C4-2B (cell line): ENCODE measurements at regions not wholly inside any gene's neighbourhood (a gene's known extent, or its start where the extent isn't known, plus 50 kb on each side); places are given as distances from the start of the nearest gene placed in this dataset.

Source experiments
- ZFX ChIP-seq: fragments of 450-650 bp; IDR thresholded peaks from 2 replicates; pipeline ENCODE4 v1.6.1; 2017
- TF ChIP-seq, protein P1 (sequence below): fragments of 450-650 bp; conservative IDR thresholded peaks from 2 replicates; pipeline ENCODE4 v1.5.1; 2017; ENCODE audit warnings: mild to moderate bottlenecking

GRCh38 chr2:49271060-49271606 is 116.8 kb upstream of the FSHR start:
- TF ChIP-seq, protein P1, sequence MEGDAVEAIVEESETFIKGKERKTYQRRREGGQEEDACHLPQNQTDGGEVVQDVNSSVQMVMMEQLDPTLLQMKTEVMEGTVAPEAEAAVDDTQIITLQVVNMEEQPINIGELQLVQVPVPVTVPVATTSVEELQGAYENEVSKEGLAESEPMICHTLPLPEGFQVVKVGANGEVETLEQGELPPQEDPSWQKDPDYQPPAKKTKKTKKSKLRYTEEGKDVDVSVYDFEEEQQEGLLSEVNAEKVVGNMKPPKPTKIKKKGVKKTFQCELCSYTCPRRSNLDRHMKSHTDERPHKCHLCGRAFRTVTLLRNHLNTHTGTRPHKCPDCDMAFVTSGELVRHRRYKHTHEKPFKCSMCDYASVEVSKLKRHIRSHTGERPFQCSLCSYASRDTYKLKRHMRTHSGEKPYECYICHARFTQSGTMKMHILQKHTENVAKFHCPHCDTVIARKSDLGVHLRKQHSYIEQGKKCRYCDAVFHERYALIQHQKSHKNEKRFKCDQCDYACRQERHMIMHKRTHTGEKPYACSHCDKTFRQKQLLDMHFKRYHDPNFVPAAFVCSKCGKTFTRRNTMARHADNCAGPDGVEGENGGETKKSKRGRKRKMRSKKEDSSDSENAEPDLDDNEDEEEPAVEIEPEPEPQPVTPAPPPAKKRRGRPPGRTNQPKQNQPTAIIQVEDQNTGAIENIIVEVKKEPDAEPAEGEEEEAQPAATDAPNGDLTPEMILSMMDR = no peak
- TF ChIP-seq ZFX = no peak
